ENCODE measurements at regions not wholly inside any gene's neighbourhood (a gene's known extent, or its start where the extent isn't known, plus 50 kb on each side); places are given as distances from the start of the nearest gene placed in this dataset.

- TF ChIP-seq EZH2 (IDR thresholded peaks at IDR 0.05; ENCODE audit: insufficient read depth, poor library complexity, severe bottlenecking) (no peak), EZH2phosphoT487 (IDR thresholded peaks at IDR 0.05; ENCODE audit: insufficient read depth, low read depth) (no peak)
Measured at GRCh38 chr1:164033782-164034181, 525.2 kb upstream of the PBX1 start.
